ENCODE measurements at regions not wholly inside any gene's neighbourhood (a gene's known extent, or its start where the extent isn't known, plus 50 kb on each side); places are given as distances from the start of the nearest gene placed in this dataset.
"Not testable (repeated sequence)": the region's sequence is repeated elsewhere in the genome, so short reads cannot be mapped to it uniquely, and the experiment has no call there.

DNA sequence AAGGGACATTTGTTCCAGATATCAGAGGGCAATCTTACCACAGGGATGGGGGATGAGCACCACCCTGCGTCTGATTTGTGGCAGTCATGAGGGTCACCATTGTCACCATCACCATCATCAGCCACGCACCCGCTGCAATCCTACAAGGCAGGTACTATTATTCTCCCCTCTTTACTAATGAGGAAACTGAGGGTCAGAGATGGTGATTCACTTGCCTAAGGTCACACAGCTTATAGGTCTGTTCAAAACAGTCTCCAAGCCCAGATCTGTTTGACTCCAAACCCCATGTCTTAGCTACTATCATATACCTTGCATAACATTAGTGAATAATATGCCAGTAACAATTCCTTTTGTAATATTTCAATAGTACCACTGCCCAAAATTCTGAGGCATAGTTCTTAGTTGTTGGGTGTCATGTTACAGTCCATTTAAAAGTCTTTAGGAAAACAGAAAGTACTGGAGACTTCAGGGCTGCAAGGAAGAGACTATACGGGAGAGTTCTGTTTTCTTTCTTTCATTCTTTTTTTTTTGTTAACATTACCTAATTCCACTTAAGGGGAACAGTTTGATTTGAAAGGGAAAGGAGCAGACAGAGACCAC lies 166.4 kb downstream of the C16orf95 start:
- no peak for DNase-seq
- Mint-ChIP-seq H3K4me3 (no peak overlapping the region), H3K4me1 (no peaks in the 10 kb centered on the region), H3K27me3 (ENCODE audit: low read depth in 3 of 3) (peaks cover 0 to 7% (median 0%) of the 10 kb centered on the region in 3 donors), H3K36me3 (no peaks in the 10 kb centered on the region), H3K27ac (no peak overlapping the region), H3K9me3 (peaks cover 0 to 6% (median 0%) of the 10 kb centered on the region in 6 donors)

GRCh38 chr16:87152221-87152755 lies 164.9 kb downstream of the C16orf95 start:
- DNase-seq: no peak
- H3K4me1 Mint-ChIP-seq: no peaks in the 10 kb centered on the region
- peaks cover 0 to 6% (median 0%) of the 10 kb centered on the region in 6 donors for H3K9me3 Mint-ChIP-seq
- no peak overlapping the region for H3K4me3 Mint-ChIP-seq
- H3K27ac Mint-ChIP-seq: peak overlapping the region in 1 of 6 donors; percentile 51
- peaks cover 0 to 11% (median 0%) of the 10 kb centered on the region in 3 donors for H3K27me3 Mint-ChIP-seq (ENCODE audit: low read depth in 3 of 3)
- no peaks in the 10 kb centered on the region for H3K36me3 Mint-ChIP-seq

DNA sequence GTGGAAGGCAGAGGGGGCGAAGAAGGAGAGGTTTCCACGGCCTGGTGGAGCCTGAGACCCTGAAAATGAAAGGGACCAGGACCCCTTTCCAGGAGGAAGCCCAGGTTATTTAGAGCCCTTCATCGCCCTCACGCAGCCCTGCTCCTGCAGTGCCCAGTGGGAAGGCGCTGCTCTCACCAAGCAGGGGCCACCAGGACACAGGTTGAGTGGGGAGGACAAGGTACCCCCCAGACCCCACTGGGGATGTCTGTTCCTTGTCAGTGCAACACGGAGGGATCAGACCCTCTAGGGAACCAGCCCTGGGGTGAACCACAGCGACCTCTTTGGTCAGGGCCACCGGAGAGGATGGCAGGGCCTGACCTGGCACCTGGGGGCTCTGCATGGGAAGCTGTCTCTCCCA lies 163.9 kb downstream of the C16orf95 start:
- no peak for DNase-seq
- Mint-ChIP-seq H3K36me3 (no peaks in the 10 kb centered on the region), H3K4me3 (no peak overlapping the region), H3K27me3 (ENCODE audit: low read depth in 3 of 3) (peaks cover 0 to 11% (median 0%) of the 10 kb centered on the region in 3 donors), H3K4me1 (no peaks in the 10 kb centered on the region), H3K27ac (no peak overlapping the region), H3K9me3 (peaks cover 0 to 6% (median 0%) of the 10 kb centered on the region in 6 donors)

GRCh38 chr16:87155315-87155714 lies 161.9 kb downstream of the C16orf95 start:
- H3K27ac Mint-ChIP-seq, H3K4me1 Mint-ChIP-seq, H3K4me3 Mint-ChIP-seq, H3K36me3 Mint-ChIP-seq, H3K9me3 Mint-ChIP-seq, DNase-seq: not testable (repeated sequence)
- H3K27me3 Mint-ChIP-seq (ENCODE audit: low read depth in 3 of 3): peaks cover 0 to 12% (median 0%) of the 10 kb centered on the region in 3 donors

GRCh38 chr16:87156195-87156594 lies 161.0 kb downstream of the C16orf95 start:
- H3K9me3 Mint-ChIP-seq: no peaks in the 10 kb centered on the region
- no peak overlapping the region for H3K4me3 Mint-ChIP-seq
- no peaks in the 10 kb centered on the region for H3K4me1 Mint-ChIP-seq
- H3K27me3 Mint-ChIP-seq (ENCODE audit: low read depth in 3 of 3): peaks cover 1 to 12% (median 3%) of the 10 kb centered on the region in 3 donors
- no peaks in the 10 kb centered on the region for H3K36me3 Mint-ChIP-seq
- DNase-seq: no peak
- no peak overlapping the region for H3K27ac Mint-ChIP-seq

DNA sequence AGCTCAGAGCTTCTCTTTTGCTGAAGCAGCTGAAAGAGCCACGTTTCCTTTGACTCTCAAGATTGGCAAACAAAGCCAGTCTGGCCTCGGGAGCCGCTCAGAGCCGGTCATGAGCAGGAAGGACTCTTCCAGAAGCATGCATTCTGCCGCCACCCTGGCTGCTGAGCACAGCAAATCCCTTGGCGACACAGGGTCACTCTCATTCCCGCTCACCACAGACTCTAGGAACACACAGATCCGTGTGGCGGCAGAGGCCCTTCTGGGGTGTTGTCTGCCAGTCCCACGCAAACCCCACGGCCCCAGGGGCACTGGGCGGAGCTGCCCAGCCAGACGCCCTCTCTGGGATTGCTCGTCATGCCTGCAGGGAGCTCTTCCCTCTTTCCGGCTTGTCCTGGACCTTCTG lies 157.0 kb downstream of the C16orf95 start:
- Mint-ChIP-seq H3K27ac (no peak overlapping the region), H3K4me1 (no peaks in the 10 kb centered on the region), H3K27me3 (ENCODE audit: low read depth in 3 of 3) (peaks cover 11 to 15% (median 12%) of the 10 kb centered on the region in 3 donors), H3K36me3 (no peaks in the 10 kb centered on the region), H3K4me3 (no peak overlapping the region), H3K9me3 (no peaks in the 10 kb centered on the region)
- no peak for DNase-seq

- Mint-ChIP-seq H3K27me3 (ENCODE audit: low read depth in 3 of 3) (peaks cover 8 to 15% (median 12%) of the 10 kb centered on the region in 3 donors), H3K4me1 (no peaks in the 10 kb centered on the region), H3K4me3 (no peak overlapping the region), H3K9me3 (no peaks in the 10 kb centered on the region), H3K27ac (no peak overlapping the region), H3K36me3 (no peaks in the 10 kb centered on the region)
- DNase-seq: no peak
Observed at GRCh38 chr16:87160701-87161337, 156.4 kb downstream of the C16orf95 start.

DNA sequence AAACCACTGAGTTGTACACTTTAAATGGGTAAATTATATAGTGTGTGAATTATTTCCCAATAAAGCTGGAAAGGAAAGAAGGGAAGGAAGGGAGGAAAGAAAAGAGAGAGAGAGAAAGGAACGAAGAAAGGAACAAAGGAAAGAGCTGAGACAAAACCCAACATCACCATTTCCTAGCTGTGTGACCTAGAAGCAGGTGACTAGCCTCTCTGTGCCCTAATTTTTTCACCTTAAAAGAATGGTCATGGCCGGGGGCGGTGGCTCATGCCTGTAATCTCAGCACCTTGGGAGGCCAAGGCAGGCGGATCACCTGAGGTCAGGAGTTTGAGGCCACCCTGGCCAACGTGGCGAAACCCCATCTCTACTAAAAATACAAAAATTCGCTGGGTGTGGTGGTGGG lies 155.8 kb downstream of the C16orf95 start:
- DNase-seq, H3K4me3 Mint-ChIP-seq, H3K4me1 Mint-ChIP-seq, H3K36me3 Mint-ChIP-seq, H3K9me3 Mint-ChIP-seq, H3K27ac Mint-ChIP-seq: not testable (repeated sequence)
- peaks cover 5 to 15% (median 12%) of the 10 kb centered on the region in 3 donors for H3K27me3 Mint-ChIP-seq (ENCODE audit: low read depth in 3 of 3)

DNA sequence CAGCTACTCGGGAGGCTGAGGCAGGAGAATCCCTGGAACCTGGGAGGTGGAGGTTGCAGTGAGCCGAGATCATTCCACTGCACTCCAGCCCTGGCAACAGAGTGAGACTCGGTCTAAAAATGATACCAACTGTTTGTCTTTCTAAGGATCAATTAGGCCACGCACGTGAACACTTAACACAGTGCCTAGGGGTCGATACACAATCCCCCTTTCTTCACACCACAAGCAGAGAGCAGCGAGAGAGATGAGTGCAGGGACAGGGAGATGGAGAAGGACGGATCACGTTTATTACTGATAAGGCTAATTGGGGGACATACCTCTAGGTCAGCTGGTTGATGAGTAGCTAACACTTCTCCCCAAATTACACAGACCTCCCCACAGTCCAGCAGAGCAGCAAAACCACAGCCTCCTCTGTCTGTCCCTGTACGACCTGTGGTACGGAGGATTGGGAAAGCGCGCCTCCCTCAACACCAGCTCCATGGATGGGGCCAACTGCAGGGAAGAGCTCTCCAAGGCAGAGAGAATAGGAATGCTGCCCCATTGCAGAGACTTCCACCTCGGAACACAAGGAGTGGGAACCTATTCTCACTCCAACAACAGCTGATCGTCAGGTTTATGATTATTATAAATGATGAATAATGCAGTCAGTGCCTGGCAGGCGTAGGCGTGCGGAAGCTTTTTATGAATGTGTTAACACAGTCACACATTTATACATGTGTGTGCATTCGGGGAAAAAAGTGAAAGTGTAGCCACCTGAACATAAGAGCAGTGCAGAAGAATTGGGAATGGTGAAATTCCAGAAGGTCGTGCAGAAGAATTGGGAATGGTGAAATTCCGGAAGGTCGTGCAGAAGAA lies 155.1 kb downstream of the C16orf95 start:
- Mint-ChIP-seq H3K27ac (peak overlapping the region in 2 of 6 donors; percentile 39 to 83), H3K4me3 (no peak overlapping the region), H3K36me3 (no peaks in the 10 kb centered on the region), H3K27me3 (ENCODE audit: low read depth in 3 of 3) (peaks cover 5 to 15% (median 12%) of the 10 kb centered on the region in 3 donors), H3K4me1 (no peaks in the 10 kb centered on the region), H3K9me3 (no peaks in the 10 kb centered on the region)
- DNase-seq: no peak

GRCh38 chr16:87162799-87163198 lies 154.4 kb downstream of the C16orf95 start:
- not testable (repeated sequence) for H3K9me3 Mint-ChIP-seq, H3K4me1 Mint-ChIP-seq, H3K36me3 Mint-ChIP-seq, DNase-seq, H3K4me3 Mint-ChIP-seq
- Mint-ChIP-seq H3K27ac (peak overlapping the region in 1 of 6 donors; percentile 39), H3K27me3 (ENCODE audit: low read depth in 3 of 3) (peaks cover 5 to 15% (median 12%) of the 10 kb centered on the region in 3 donors)

DNA sequence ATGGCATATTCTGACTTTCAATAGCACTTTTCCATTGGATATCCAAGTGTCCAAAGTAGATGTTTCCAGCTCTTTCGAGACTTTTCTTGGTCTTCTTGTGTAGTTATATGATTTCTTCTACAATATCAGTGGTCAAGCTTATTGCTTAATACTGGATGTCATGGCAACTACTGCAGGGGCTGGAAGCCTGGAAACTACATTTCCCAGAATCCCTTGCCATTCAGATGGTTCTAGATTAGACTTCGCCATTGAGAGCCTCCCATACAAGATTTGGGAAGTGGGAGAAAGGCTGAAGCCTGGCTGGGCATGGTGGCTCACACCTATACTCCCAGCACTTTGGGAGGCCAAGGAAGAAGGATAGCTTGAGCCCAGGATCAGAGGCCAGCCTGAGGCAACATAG lies 153.6 kb downstream of the C16orf95 start:
- Mint-ChIP-seq H3K36me3 (no peaks in the 10 kb centered on the region), H3K4me1 (no peaks in the 10 kb centered on the region), H3K27me3 (ENCODE audit: low read depth in 3 of 3) (peaks cover 5 to 15% (median 12%) of the 10 kb centered on the region in 3 donors), H3K9me3 (no peaks in the 10 kb centered on the region), H3K4me3 (no peak overlapping the region), H3K27ac (no peak overlapping the region)
- DNase-seq: no peak

GRCh38 chr16:87165151-87165550 lies 152.0 kb downstream of the C16orf95 start:
- Mint-ChIP-seq H3K4me1 (no peaks in the 10 kb centered on the region), H3K36me3 (no peaks in the 10 kb centered on the region), H3K4me3 (no peak overlapping the region), H3K27me3 (ENCODE audit: low read depth in 3 of 3) (peaks cover 3 to 15% (median 13%) of the 10 kb centered on the region in 3 donors), H3K9me3 (no peaks in the 10 kb centered on the region), H3K27ac (no peak overlapping the region)
- no peak for DNase-seq

DNA sequence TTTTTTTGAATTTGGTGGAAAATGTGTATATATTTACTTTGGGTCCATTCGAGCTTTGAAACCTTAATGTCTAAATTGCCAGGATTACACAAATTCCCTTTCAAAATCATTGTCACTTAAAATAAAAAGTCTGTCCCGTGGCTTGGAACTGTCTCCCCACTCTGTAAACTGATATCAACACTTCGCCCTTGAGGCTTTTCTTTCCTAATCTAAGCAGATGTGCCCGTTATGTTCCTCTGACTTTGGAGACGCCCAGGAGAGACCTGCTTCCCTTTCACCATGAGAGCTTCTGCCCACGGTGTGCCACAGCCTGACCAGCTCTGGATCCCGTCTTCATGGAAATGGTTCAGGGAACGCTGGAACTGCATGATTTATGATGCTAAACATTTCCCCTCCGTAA lies 151.3 kb downstream of the C16orf95 start:
- DNase-seq: no peak
- no peaks in the 10 kb centered on the region for H3K36me3 Mint-ChIP-seq
- no peak overlapping the region for H3K4me3 Mint-ChIP-seq
- H3K9me3 Mint-ChIP-seq: no peaks in the 10 kb centered on the region
- H3K27me3 Mint-ChIP-seq (ENCODE audit: low read depth in 3 of 3): peaks cover 2 to 14% (median 13%) of the 10 kb centered on the region in 3 donors
- H3K4me1 Mint-ChIP-seq: no peaks in the 10 kb centered on the region
- H3K27ac Mint-ChIP-seq: no peak overlapping the region

DNA sequence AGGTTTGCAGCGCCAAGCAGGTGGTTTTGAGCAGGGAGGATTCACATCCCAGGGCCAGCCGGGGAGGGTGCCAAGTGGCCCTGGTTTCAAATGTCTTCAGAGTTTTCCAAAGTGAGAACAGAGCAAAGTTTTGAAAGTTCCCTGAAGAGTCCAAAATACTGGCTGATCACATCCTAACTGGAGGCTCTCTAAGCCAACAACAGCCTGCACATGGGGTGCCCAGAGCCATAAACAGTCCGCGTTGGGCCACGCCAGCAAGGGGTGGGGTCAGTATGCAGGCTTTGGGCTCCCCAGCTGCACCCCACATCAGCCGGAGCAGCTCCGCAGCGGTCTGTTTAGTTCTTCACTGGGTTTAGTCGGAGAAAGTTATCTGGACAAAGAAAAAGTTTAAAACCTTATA lies 150.9 kb downstream of the C16orf95 start:
- Mint-ChIP-seq H3K27me3 (ENCODE audit: low read depth in 3 of 3) (peaks cover 2 to 13% (median 10%) of the 10 kb centered on the region in 3 donors), H3K9me3 (no peaks in the 10 kb centered on the region), H3K36me3 (no peaks in the 10 kb centered on the region), H3K27ac (no peak overlapping the region), H3K4me1 (no peaks in the 10 kb centered on the region), H3K4me3 (no peak overlapping the region)
- DNase-seq: no peak

All from immature natural killer cell (primary cell).